ENCODE measurements at regions not wholly inside any gene's neighbourhood (a gene's known extent, or its start where the extent isn't known, plus 50 kb on each side); places are given as distances from the start of the nearest gene placed in this dataset.

DNA sequence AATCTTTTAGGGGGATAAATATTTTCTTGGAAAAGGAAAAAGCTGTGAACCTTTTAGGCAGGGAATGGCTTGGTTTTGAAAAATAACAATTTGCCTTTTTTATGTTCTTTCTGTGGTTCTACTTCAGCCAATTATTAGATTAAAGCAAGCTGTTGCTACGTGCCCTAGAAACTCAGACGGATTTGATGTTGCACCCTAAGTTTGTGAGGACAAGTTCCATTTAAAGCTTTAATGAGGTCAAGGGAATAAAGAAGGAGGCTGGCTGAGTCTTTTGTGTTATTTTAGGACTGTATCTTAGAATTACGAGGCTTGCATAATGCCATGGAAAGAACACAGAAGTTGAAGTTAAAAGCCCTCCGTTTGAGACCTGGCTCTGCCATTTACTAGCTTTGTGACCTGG, 216.9 kb downstream of the NUF2 start:
- Histone ChIP-seq H3K27me3 (ENCODE audit: control insufficient read depth in 2 of 2, insufficient read depth in 2 of 2, low read length in 2 of 2) (no peaks in the 10 kb centered on the region), H3K9me1 (ENCODE audit: control insufficient read depth, insufficient read depth, low read length) (no peaks in the 10 kb centered on the region), H3K4me1 (replicated peaks in 1 of 2; ENCODE audit: control insufficient read depth in 2 of 2, insufficient read depth in 2 of 2, low read length in 2 of 2) (no peaks in the 10 kb centered on the region), H3K4me2 (ENCODE audit: insufficient read depth, low read length) (no peak overlapping the region), H2AFZ (ENCODE audit: low read depth, low read length) (no peak overlapping the region), H3K27ac (ENCODE audit: extremely low read depth, low read depth, low read length) (no peak overlapping the region), H3K9me3 (replicated peaks; ENCODE audit: control insufficient read depth, insufficient read depth, low read depth, low read length) (no peaks in the 10 kb centered on the region), H4K20me1 (replicated peaks; ENCODE audit: control insufficient read depth, insufficient read depth, low read length) (no peaks in the 10 kb centered on the region), H3K9ac (ENCODE audit: insufficient read depth in 1 of 2, low read depth in 2 of 2, low read length in 2 of 2) (no peak overlapping the region), H3K79me2 (ENCODE audit: control insufficient read depth, insufficient read depth, low read length) (no peaks in the 10 kb centered on the region), H3K4me3 (no peak overlapping the region), H3K36me3 (ENCODE audit: control insufficient read depth, insufficient read depth, low read length) (no peaks in the 10 kb centered on the region)
- POLR2A ChIA-PET: interaction anchor here (1.2 kb wide), 1 partner anchor 9 kb away, joined by 3 read pairs; no protein-coding TSS in a partner anchor
- FAIRE-seq: no peak
- in situ Hi-C loops (cut with MboI): no loop called here
- DNase-seq (ENCODE audit: extremely low read depth in 1 of 4, low spot score in 3 of 4): no peak
- ATAC-seq: no peak
- no TSS peak for BruUV-seq (replicated peaks)
- CTCF ChIA-PET (ENCODE audit: low intra/inter-chr PET ratio): no interaction called here
- intact Hi-C loops (cut with micrococcal nuclease): no loop called here
- WGBS (ENCODE audit: insufficient coverage, low coverage, missing lambda C conversion rate): 0% methylated on average over 4 of the region's 4 CpGs
- TF ChIP-seq, protein P1, sequence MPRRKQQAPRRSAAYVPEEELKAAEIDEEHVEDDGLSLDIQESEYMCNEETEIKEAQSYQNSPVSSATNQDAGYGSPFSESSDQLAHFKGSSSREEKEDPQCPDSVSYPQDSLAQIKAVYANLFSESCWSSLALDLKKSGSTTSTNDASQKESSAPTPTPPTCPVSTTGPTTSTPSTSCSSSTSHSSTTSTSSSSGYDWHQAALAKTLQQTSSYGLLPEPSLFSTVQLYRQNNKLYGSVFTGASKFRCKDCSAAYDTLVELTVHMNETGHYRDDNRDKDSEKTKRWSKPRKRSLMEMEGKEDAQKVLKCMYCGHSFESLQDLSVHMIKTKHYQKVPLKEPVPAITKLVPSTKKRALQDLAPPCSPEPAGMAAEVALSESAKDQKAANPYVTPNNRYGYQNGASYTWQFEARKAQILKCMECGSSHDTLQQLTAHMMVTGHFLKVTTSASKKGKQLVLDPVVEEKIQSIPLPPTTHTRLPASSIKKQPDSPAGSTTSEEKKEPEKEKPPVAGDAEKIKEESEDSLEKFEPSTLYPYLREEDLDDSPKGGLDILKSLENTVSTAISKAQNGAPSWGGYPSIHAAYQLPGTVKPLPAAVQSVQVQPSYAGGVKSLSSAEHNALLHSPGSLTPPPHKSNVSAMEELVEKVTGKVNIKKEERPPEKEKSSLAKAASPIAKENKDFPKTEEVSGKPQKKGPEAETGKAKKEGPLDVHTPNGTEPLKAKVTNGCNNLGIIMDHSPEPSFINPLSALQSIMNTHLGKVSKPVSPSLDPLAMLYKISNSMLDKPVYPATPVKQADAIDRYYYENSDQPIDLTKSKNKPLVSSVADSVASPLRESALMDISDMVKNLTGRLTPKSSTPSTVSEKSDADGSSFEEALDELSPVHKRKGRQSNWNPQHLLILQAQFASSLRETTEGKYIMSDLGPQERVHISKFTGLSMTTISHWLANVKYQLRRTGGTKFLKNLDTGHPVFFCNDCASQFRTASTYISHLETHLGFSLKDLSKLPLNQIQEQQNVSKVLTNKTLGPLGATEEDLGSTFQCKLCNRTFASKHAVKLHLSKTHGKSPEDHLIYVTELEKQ (CRISPR knock-in tag; IDR thresholded peaks at IDR 0.05): no peak
- TF ChIP-seq WHSC1 (IDR thresholded peaks at IDR 0.05; ENCODE audit: low read length) (no peak), ZHX1 (conservative IDR thresholded peaks at IDR 0.05; ENCODE audit: low read length) (no peak), HSF4 (CRISPR knock-in tag; IDR thresholded peaks at IDR 0.05; ENCODE audit: borderline replicate concordance) (no peak), ZKSCAN1 (IDR thresholded peaks at IDR 0.05; ENCODE audit: low read depth, low read length) (no peak), THAP7 (CRISPR knock-in tag; IDR thresholded peaks at IDR 0.05) (no peak), SIN3B (IDR thresholded peaks at IDR 0.05; ENCODE audit: low read depth) (no peak), KLF13 (tag; IDR thresholded peaks at IDR 0.05; ENCODE audit: borderline replicate concordance, low read depth) (no peak), HEY1 (CRISPR knock-in tag; IDR thresholded peaks at IDR 0.05; ENCODE audit: borderline replicate concordance) (no peak), CUX1 (CRISPR knock-in tag; IDR thresholded peaks at IDR 0.05) (no peak)

All from K562 (cell line).